ENCODE measurements at regions not wholly inside any gene's neighbourhood (a gene's known extent, or its start where the extent isn't known, plus 50 kb on each side); places are given as distances from the start of the nearest gene placed in this dataset.
"Not testable (repeated sequence)": the region's sequence is repeated elsewhere in the genome, so short reads cannot be mapped to it uniquely, and the experiment has no call there.

- no peak for FAIRE-seq
Observed at GRCh38 chr13:86584301-86584700, 785.1 kb upstream of the SLITRK6 start.

GRCh38 chr13:86585835-86586234 is 786.6 kb upstream of the SLITRK6 start:
- FAIRE-seq, result no peak

DNA sequence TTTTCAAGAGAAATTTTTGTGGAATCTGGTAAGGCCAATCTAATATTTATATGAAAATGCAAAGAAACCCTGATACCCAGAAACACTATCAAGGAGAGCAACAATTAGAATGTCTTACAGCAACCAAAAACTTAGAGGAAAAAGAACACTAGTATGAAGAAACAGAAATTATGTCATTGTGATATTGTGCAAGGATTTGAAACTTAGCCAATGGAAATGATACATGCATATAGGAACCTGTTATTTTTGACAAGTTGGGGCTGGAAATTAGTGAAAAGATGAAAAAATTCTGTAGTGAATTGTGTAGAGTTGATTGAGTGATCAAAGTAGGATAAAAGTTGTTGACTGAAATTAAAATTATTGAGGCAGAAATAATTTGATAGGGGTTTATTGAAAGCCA is 792.6 kb upstream of the SLITRK6 start:
- no peak for FAIRE-seq

- no peak for FAIRE-seq
Observed at GRCh38 chr13:86601351-86601750, 802.1 kb upstream of the SLITRK6 start.

DNA sequence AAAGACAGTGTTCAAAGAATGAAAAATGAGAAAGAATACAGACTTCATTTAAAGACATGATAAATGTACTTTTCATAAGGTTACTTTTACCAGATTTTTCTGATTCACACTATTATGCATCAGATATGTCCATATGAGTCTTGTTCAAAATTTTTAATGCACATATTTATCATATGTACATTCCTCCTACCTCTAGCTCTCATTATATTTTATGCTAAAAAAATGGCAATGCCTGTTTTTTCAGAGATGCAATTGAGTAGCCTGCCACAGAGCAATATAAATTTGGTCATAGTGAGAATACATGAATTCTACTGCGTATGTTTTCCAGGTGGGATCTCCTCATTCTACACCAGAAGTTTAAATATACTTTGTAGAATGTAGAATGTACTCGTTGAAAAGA is 807.0 kb upstream of the SLITRK6 start:
- no peak for FAIRE-seq

DNA sequence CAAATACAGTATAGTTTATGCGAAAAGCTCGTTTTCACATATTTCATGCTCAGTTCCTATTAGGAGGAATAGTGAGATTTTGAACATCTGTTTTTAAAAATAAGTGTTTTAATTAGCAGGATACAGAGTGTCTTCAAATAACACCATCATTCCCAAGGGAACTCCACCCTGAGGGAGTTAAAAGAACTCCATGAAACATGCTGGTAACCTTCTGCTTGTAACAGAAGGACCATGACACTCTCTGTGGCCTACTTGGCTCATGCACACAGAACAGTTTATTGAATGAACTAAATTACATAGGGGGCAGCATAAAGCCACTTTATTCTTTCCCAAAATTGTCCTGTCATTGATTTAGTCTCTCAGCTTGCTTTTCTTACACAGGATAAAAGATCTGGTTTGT is 809.5 kb upstream of the SLITRK6 start:
- FAIRE-seq, result no peak

- FAIRE-seq, result no peak
Observed at GRCh38 chr13:86633346-86633745, 834.1 kb upstream of the SLITRK6 start.

- FAIRE-seq, result not testable (repeated sequence)
Observed at GRCh38 chr13:86651171-86651570, 852.0 kb upstream of the SLITRK6 start.

GRCh38 chr13:86653009-86653408 is 853.8 kb upstream of the SLITRK6 start:
- no peak for FAIRE-seq

- FAIRE-seq, result no peak
Observed at GRCh38 chr13:86655561-86655960, 856.3 kb upstream of the SLITRK6 start.

DNA sequence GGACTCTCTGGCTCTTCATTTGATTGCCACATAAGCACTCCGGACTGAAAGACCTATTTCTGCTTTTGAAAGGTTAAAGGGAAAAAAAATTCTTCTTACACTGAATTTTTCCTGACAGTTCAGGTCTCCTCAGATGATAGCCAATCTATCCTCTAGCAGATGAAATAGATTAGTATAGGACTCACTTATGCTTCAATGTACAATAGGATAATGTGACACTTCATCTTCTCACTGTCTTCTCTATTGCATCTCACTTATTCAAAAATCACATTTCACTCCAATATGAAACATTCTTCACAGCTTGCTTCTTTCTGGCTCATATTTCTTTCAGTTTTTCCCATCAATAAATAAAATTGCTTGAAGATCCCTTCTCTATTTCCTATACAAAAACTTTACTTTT is 860.9 kb upstream of the SLITRK6 start:
- FAIRE-seq, result no peak

- no peak for FAIRE-seq
Observed at GRCh38 chr13:86665842-86666241, 866.6 kb upstream of the SLITRK6 start.

DNA sequence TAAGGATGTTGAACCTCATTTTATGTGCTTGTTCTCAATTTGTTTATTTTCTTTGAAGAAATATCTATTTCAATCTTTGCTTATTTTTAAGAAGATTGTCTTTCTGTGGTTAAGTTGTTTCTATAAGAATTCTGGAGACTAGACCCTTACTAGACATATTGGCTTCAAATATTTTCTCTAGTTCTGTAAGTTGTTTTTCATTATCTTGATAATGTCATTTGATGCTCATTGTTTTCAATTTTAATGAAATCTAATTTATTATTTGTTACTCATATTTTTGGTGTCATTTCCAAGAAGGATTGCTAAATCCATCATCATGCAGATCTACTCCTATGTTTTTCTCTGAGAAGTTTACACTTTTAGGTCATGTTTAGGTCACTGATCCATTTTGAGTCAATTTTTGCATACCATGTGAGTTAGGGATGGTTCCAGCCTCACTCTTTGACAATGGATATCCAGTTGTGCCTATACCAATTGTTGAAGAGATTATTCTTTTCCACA is 874.8 kb upstream of the SLITRK6 start:
- FAIRE-seq, result no peak

- FAIRE-seq, result no peak
Observed at GRCh38 chr13:86681223-86681622, 882.0 kb upstream of the SLITRK6 start.

- no peak for FAIRE-seq
Observed at GRCh38 chr13:86684402-86684801, 885.2 kb upstream of the SLITRK6 start.

GRCh38 chr13:86689911-86690310 is 890.7 kb upstream of the SLITRK6 start:
- no peak for FAIRE-seq

DNA sequence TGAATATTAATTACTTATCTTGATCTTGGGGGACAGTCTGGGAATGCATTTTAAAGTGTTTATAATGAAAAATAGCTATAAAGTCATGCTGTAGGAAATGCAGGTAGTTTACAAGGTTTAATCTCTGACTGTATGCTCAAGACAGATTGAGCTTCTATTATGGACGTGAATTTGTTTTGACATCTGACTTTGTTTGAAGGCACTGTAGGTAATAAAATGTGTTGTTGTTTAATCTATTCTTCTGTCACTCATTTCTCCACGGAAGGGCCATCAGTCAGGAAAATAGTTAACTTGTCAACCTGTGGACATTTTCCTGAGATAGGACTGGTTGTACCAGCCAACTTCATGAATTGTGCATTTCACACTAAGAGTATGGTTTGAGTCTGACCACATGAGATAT is 893.1 kb upstream of the SLITRK6 start:
- no peak for FAIRE-seq

DNA sequence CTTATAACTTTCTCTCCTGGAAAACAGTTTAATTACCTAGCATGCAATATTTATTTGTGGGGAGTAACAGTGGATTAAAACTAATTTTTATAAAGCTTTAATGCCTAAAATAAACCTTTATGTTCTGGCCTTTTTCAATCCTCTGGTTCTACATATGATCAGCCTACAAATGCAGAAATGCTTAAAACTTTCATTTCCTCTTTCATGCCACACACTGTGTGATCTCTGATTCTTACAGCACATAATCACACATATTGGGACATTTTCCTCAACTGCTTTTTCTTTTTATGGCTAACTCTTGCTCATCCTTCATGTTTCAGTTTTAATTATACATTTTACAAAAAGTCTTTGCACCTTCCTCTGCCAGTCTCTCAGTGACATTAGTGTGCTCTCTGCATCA is 910.8 kb upstream of the SLITRK6 start:
- no peak for FAIRE-seq

DNA sequence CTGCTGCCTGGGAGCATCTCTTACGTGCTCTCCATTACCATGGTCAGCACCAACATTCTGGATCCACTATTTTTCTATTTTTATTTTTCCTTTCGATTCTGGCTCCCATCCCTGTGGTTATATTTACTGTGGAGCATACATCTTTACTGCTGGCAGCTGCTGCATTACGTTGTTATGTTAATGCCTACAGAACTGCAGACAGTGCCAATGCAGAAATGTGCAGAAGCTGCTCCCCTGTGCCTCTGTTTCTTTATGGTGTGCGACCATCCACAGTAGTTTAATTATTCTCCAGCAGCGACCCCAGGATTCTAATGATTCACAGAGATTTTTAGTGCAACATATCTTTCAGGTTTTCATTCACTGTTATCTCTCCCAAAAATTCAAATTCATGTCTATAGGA is 911.7 kb upstream of the SLITRK6 start:
- FAIRE-seq, result no peak

GRCh38 chr13:86714495-86714894 is 915.3 kb upstream of the SLITRK6 start:
- no peak for FAIRE-seq

DNA sequence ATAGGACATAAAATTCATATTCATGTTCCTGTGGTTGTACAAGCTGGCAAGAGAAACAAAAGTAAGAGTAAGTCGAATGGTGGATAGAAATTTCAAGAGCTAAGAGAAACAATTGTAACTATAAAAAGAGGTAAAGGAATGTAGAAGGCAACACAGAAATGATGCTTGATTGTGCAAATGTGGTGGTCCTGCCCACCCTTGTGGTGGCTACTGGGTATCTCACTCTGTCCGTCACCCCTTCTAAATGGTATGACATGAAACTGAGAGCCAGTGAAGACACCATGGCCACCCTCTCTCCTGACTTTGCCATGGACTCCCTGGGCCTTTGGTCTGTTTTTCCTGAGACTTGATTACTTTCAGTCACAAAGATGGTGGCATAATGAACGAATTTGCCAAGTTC is 925.9 kb upstream of the SLITRK6 start:
- FAIRE-seq, result no peak

GRCh38 chr13:86729206-86729605 is 930.0 kb upstream of the SLITRK6 start:
- FAIRE-seq, result no peak

GRCh38 chr13:86731987-86732386 is 932.8 kb upstream of the SLITRK6 start:
- FAIRE-seq, result no peak

DNA sequence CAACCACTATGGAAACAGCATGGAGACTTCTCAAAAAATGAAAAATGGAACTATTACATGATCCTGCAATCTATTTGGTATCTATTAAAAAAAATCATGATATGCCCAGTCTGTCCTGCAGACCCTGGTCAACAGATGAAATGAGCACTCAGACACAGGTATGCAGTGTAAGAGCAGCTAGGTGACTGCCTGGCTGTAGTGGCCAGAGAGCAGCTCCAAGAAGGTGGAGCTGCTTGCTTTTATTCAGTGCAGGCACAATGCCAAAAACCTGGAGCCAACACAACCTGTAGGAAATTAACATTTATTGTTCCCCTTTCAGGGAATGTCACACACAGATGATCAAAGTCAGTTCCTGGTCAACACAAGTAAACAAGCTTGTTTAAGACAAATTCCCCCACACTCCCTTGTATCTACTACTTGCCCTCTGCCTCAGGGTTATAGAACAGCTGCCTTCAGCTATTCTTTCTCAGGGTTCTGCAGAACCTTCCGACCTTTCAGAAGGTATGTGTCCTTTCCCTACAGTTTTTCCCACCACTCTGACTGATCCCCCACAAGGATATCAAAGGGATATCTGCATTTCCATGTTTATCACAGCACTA is 933.7 kb upstream of the SLITRK5 start:
- FAIRE-seq, result no peak

- FAIRE-seq, result no peak
Observed at GRCh38 chr13:86741762-86742285, 929.3 kb upstream of the SLITRK5 start.
